ENCODE measurements at regions not wholly inside any gene's neighbourhood (a gene's known extent, or its start where the extent isn't known, plus 50 kb on each side); places are given as distances from the start of the nearest gene placed in this dataset.

DNA sequence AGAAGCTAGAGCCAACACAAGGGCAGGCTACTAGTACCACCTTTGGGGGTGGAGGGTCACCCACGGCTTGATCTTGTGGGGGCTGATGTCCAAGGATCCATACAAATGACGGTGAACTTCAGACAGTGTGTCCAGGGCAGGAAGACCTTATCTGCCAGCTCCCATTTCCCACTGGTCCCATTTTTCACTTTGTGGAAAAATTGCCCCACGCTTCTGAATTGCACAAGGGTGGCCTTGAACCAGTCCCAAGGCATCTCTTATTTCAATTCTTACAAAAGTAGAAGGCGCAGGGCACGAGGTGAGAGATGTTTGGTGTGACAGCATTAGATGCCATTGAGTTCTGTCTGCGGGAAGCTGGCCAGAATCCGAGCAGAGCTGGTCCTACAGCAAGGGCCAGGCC, 252.7 kb upstream of the CELF2 start:
- TF ChIP-seq EHMT2 (IDR thresholded peaks at IDR 0.05; ENCODE audit: low read depth) (no peak), EP300 (IDR thresholded peaks at IDR 0.05) (no peak), ZC3H11A (IDR thresholded peaks at IDR 0.05) (no peak)
- TF ChIP-seq, protein P1, sequence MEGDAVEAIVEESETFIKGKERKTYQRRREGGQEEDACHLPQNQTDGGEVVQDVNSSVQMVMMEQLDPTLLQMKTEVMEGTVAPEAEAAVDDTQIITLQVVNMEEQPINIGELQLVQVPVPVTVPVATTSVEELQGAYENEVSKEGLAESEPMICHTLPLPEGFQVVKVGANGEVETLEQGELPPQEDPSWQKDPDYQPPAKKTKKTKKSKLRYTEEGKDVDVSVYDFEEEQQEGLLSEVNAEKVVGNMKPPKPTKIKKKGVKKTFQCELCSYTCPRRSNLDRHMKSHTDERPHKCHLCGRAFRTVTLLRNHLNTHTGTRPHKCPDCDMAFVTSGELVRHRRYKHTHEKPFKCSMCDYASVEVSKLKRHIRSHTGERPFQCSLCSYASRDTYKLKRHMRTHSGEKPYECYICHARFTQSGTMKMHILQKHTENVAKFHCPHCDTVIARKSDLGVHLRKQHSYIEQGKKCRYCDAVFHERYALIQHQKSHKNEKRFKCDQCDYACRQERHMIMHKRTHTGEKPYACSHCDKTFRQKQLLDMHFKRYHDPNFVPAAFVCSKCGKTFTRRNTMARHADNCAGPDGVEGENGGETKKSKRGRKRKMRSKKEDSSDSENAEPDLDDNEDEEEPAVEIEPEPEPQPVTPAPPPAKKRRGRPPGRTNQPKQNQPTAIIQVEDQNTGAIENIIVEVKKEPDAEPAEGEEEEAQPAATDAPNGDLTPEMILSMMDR (IDR thresholded peaks at IDR 0.05): no peak
